ENCODE measurements at regions not wholly inside any gene's neighbourhood (a gene's known extent, or its start where the extent isn't known, plus 50 kb on each side); places are given as distances from the start of the nearest gene placed in this dataset.

DNA sequence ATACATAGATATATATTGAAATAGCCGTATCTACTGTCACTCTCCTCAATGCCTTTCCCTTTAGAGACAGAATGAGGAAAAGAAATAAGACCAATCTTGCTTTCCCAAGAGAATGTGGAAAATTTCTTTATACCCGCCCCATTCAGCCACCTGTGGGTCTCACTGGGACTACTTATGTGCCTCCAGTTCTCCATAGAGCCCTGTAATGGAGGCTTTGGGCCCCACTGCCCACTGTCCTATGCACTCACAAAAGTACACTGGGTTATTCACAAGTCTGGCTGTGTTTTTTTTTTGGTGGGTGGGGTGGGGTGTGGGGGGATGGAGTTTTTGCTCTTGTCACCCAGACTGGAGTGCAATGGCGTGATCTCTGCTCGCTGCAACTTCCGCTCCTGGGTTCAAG is 70.4 kb upstream of the ELOVL6 start:
- TF ChIP-seq GATA2 (IDR thresholded peaks at IDR 0.05; ENCODE audit: low read depth, low read length): no peak
- TF ChIP-seq GATA3 (IDR thresholded peaks at IDR 0.05; ENCODE audit: low read depth, low read length): no peak
